ENCODE measurements at regions not wholly inside any gene's neighbourhood (a gene's known extent, or its start where the extent isn't known, plus 50 kb on each side); places are given as distances from the start of the nearest gene placed in this dataset.

DNA sequence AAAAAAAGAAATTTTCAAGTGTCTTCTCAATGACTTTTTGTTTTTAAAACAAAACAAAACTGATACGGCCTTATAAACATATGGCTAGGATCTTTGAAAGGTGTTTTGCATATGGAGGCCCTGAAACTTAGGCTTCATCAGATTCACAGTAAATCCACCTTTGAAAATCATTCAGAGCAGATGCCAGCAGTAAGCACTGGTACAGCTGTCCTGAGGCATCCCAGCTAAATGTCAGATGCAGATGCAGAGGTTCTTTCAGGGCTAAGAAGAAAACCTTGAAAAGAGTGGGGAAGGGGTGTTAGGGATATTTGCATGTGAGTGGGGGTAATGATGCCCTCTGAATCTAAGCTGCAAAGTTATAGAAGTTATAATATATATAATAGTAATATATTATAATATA lies 56.2 kb upstream of the GNG12 start:
- no peaks in the 10 kb centered on the region for H3K4me1 ChIP-seq
- no peak overlapping the region for H3K4me3 Mint-ChIP-seq (ENCODE audit: unreplicated experiment)
- H3K9me3 Mint-ChIP-seq (ENCODE audit: unreplicated experiment) = no peaks in the 10 kb centered on the region
- H3K9me3 ChIP-seq = no peaks in the 10 kb centered on the region
- DNase-seq = no peak
- no TSS peak for BruUV-seq (replicated peaks)
- H3K36me3 ChIP-seq (ENCODE audit: control insufficient read depth, insufficient read depth, low read length) = no peaks in the 10 kb centered on the region
- no peaks in the 10 kb centered on the region for H3K27me3 Mint-ChIP-seq (ENCODE audit: insufficient read depth, unreplicated experiment)
- H3K27me3 ChIP-seq (replicated peaks; ENCODE audit: control insufficient read depth, insufficient read depth, low read length) = no peaks in the 10 kb centered on the region
- intact Hi-C loops (cut with micrococcal nuclease; ENCODE audit: unreplicated experiment) = no loop called here
- H3K4me3 ChIP-seq (ENCODE audit: low read depth, low read length) = no peak overlapping the region
- POLR2A ChIA-PET = no interaction called here
- no peak overlapping the region for H3K27ac Mint-ChIP-seq (ENCODE audit: unreplicated experiment)
- no peaks in the 10 kb centered on the region for H3K4me1 Mint-ChIP-seq (ENCODE audit: low read depth, unreplicated experiment)
- CTCF ChIA-PET = no interaction called here
- no peak for TF ChIP-seq CTCF (IDR thresholded peaks at IDR 0.05; ENCODE audit: insufficient read depth in 1 of 2, low read depth in 1 of 2, low read length in 1 of 2, severe bottlenecking in 1 of 2, unreplicated experiment in 1 of 2)
- no peaks in the 10 kb centered on the region for H3K36me3 Mint-ChIP-seq (ENCODE audit: insufficient read depth, unreplicated experiment)

GRCh38 chr1:67888216-67889106 lies 55.2 kb upstream of the GNG12 start:
- Histone ChIP-seq H3K4me1 (no peaks in the 10 kb centered on the region), H3K27me3 (replicated peaks; ENCODE audit: control insufficient read depth, insufficient read depth, low read length) (no peaks in the 10 kb centered on the region), H3K9me3 (no peaks in the 10 kb centered on the region), H3K4me3 (ENCODE audit: low read depth, low read length) (no peak overlapping the region), H3K36me3 (ENCODE audit: control insufficient read depth, insufficient read depth, low read length) (no peaks in the 10 kb centered on the region)
- BruUV-seq (replicated peaks) = no TSS peak
- no peak for TF ChIP-seq CTCF (IDR thresholded peaks at IDR 0.05; ENCODE audit: insufficient read depth in 1 of 2, low read depth in 1 of 2, low read length in 1 of 2, severe bottlenecking in 1 of 2, unreplicated experiment in 1 of 2)
- Mint-ChIP-seq H3K27me3 (ENCODE audit: insufficient read depth, unreplicated experiment) (peaks cover 1% of the 10 kb centered on the region), H3K4me1 (ENCODE audit: low read depth, unreplicated experiment) (no peaks in the 10 kb centered on the region), H3K27ac (ENCODE audit: unreplicated experiment) (no peak overlapping the region), H3K36me3 (ENCODE audit: insufficient read depth, unreplicated experiment) (no peaks in the 10 kb centered on the region), H3K4me3 (ENCODE audit: unreplicated experiment) (no peak overlapping the region), H3K9me3 (ENCODE audit: unreplicated experiment) (no peaks in the 10 kb centered on the region)
- no peak for DNase-seq
- POLR2A ChIA-PET = no interaction called here
- CTCF ChIA-PET = no interaction called here
- intact Hi-C loops (cut with micrococcal nuclease; ENCODE audit: unreplicated experiment) = no loop called here

DNA sequence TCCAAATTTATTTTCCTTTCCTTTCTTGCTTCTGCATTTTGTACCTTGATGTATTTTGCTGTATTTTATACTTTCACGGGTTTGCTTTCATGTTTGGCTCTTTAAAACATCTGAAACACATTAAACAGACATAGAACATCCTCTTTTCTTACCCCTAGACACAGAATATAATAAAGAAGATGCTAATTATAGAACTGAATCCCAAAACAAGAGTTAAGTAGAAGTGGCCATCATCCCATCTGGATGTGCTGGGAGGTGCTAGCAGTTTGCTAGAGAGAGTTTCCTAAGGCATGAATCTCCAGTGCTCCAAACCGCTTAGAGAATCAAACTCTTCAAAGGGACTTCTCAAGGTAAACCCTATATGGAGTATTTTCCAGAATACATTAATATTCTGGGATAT lies 53.9 kb upstream of the GNG12 start:
- no peaks in the 10 kb centered on the region for H3K9me3 ChIP-seq
- peaks cover 7% of the 10 kb centered on the region for H3K27me3 Mint-ChIP-seq (ENCODE audit: insufficient read depth, unreplicated experiment)
- no peak overlapping the region for H3K27ac Mint-ChIP-seq (ENCODE audit: unreplicated experiment)
- no peaks in the 10 kb centered on the region for H3K27me3 ChIP-seq (replicated peaks; ENCODE audit: control insufficient read depth, insufficient read depth, low read length)
- no peak for TF ChIP-seq CTCF (IDR thresholded peaks at IDR 0.05; ENCODE audit: insufficient read depth in 1 of 2, low read depth in 1 of 2, low read length in 1 of 2, severe bottlenecking in 1 of 2, unreplicated experiment in 1 of 2)
- no peaks in the 10 kb centered on the region for H3K36me3 ChIP-seq (ENCODE audit: control insufficient read depth, insufficient read depth, low read length)
- no peaks in the 10 kb centered on the region for H3K4me1 ChIP-seq
- no TSS peak for BruUV-seq (replicated peaks)
- ChIA-PET POLR2A (no interaction called here), CTCF (no interaction called here)
- intact Hi-C loops (cut with micrococcal nuclease; ENCODE audit: unreplicated experiment) = no loop called here
- no peaks in the 10 kb centered on the region for H3K9me3 Mint-ChIP-seq (ENCODE audit: unreplicated experiment)
- no peaks in the 10 kb centered on the region for H3K36me3 Mint-ChIP-seq (ENCODE audit: insufficient read depth, unreplicated experiment)
- H3K4me3 ChIP-seq (ENCODE audit: low read depth, low read length) = no peak overlapping the region
- H3K4me3 Mint-ChIP-seq (ENCODE audit: unreplicated experiment) = no peak overlapping the region
- DNase-seq = no peak
- H3K4me1 Mint-ChIP-seq (ENCODE audit: low read depth, unreplicated experiment) = no peaks in the 10 kb centered on the region
